C4-2B (cell line): ENCODE measurements at regions not wholly inside any gene's neighbourhood (a gene's known extent, or its start where the extent isn't known, plus 50 kb on each side); places are given as distances from the start of the nearest gene placed in this dataset.
"Not testable (repeated sequence)": the region's sequence is repeated elsewhere in the genome, so short reads cannot be mapped to it uniquely, and the experiment has no call there.

Experiments
- ZFX ChIP-seq: fragments of 450-650 bp; IDR thresholded peaks from 2 replicates; pipeline ENCODE4 v1.6.1; 2017
- TF ChIP-seq, protein P1 (sequence below): fragments of 450-650 bp; conservative IDR thresholded peaks from 2 replicates; pipeline ENCODE4 v1.5.1; 2017; ENCODE audit warnings: mild to moderate bottlenecking

DNA sequence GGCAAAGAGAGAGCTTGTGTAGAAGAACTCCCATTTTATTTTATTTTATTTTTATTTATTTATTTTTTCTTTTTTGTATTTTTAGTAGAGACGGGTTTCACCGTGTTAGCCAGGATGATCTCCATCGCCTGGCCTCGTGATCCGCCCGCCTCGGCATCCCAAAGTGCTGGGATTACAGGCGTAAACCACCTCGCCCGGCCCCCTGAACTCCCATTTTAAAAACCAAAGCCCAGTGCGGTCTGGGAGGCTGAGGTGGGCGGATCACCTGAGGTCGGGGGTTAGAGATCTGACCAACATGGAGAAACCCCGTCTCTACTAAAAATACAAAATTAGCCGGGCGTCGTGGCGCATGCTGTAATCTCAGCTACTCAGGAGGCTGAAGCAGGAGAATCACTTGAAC, 267.8 kb upstream of the ZNF804A start:
- TF ChIP-seq, protein P1, sequence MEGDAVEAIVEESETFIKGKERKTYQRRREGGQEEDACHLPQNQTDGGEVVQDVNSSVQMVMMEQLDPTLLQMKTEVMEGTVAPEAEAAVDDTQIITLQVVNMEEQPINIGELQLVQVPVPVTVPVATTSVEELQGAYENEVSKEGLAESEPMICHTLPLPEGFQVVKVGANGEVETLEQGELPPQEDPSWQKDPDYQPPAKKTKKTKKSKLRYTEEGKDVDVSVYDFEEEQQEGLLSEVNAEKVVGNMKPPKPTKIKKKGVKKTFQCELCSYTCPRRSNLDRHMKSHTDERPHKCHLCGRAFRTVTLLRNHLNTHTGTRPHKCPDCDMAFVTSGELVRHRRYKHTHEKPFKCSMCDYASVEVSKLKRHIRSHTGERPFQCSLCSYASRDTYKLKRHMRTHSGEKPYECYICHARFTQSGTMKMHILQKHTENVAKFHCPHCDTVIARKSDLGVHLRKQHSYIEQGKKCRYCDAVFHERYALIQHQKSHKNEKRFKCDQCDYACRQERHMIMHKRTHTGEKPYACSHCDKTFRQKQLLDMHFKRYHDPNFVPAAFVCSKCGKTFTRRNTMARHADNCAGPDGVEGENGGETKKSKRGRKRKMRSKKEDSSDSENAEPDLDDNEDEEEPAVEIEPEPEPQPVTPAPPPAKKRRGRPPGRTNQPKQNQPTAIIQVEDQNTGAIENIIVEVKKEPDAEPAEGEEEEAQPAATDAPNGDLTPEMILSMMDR: not testable (repeated sequence)
- not testable (repeated sequence) for TF ChIP-seq ZFX
